NCI-H748 (cell line): ENCODE measurements at regions not wholly inside any gene's neighbourhood (a gene's known extent, or its start where the extent isn't known, plus 50 kb on each side); places are given as distances from the start of the nearest gene placed in this dataset.
A peak's percentile ranks its signal among the peaks of the same experiment; 100 is the strongest.

Experiments used
- DNase-seq: peaks from one replicate; lab custom pipeline; 2025; ENCODE audit not compliant: unreplicated experiment; lab: John Stamatoyannopoulos, UW

GRCh38 chr13:44237276-44237767 lies 136.3 kb upstream of the SERP2 start:
- DNase-seq, result no peak

GRCh38 chr13:44237881-44238421 lies 135.7 kb upstream of the SERP2 start:
- DNase-seq, result peak; percentile 50

- no peak for DNase-seq
Measured at GRCh38 chr13:44240611-44241145, 132.9 kb upstream of the SERP2 start.

GRCh38 chr13:44241638-44242037 lies 132.0 kb upstream of the SERP2 start:
- no peak for DNase-seq

- no peak for DNase-seq
Measured at GRCh38 chr13:44242766-44243165, 130.9 kb upstream of the SERP2 start.

- peak; percentile 78 for DNase-seq
Measured at GRCh38 chr13:44243198-44243857, 130.3 kb upstream of the SERP2 start.

GRCh38 chr13:44244288-44244687 lies 129.3 kb upstream of the SERP2 start:
- DNase-seq, result no peak

- no peak for DNase-seq
Measured at GRCh38 chr13:44249431-44249836, 124.2 kb upstream of the SERP2 start.

GRCh38 chr13:44252938-44253337 lies 120.7 kb upstream of the SERP2 start:
- DNase-seq, result no peak

GRCh38 chr13:44255771-44256364 lies 117.8 kb upstream of the SERP2 start:
- DNase-seq, result no peak

- no peak for DNase-seq
Measured at GRCh38 chr13:44257796-44258195, 115.8 kb upstream of the SERP2 start.

- no peak for DNase-seq
Measured at GRCh38 chr13:44259045-44260027, 114.3 kb upstream of the SERP2 start.

GRCh38 chr13:44260336-44260735 lies 113.3 kb upstream of the SERP2 start:
- no peak for DNase-seq

- DNase-seq, result no peak
Measured at GRCh38 chr13:44263751-44264620, 109.6 kb upstream of the SERP2 start.

- DNase-seq, result no peak
Measured at GRCh38 chr13:44266305-44266704, 107.3 kb upstream of the SERP2 start.

GRCh38 chr13:44266772-44267171 lies 106.9 kb upstream of the SERP2 start:
- no peak for DNase-seq

GRCh38 chr13:44267203-44267602 lies 106.4 kb upstream of the SERP2 start:
- DNase-seq, result no peak

GRCh38 chr13:44267980-44268379 lies 105.6 kb upstream of the SERP2 start:
- no peak for DNase-seq

- DNase-seq, result no peak
Measured at GRCh38 chr13:44268980-44269379, 104.6 kb upstream of the SERP2 start.

GRCh38 chr13:44270150-44270549 lies 103.5 kb upstream of the SERP2 start:
- DNase-seq, result no peak
